ACHN (cell line): ENCODE measurements at regions not wholly inside any gene's neighbourhood (a gene's known extent, or its start where the extent isn't known, plus 50 kb on each side); places are given as distances from the start of the nearest gene placed in this dataset.

Source experiments
- DNase-seq: peaks from one replicate; pipeline ENCODE4 v3.0.0-alpha.2; 2015
- in situ Hi-C: cut with HindIII; loops from 2 replicates; pipeline ENCODE4 v1.10.0; 2017; ENCODE audit warnings: low sequenced_read_pairs, low pct_ligation_motif_present, low pct_unique_long_range_greater_than_20kb

GRCh38 chr2:67215214-67216055 is 181.7 kb upstream of the ETAA1 start:
- in situ Hi-C loops = no loop called here
- peak; percentile 54 for DNase-seq

GRCh38 chr2:67216103-67216502 is 181.0 kb upstream of the ETAA1 start:
- in situ Hi-C loops = no loop called here

GRCh38 chr2:67216881-67217280 is 180.3 kb upstream of the ETAA1 start:
- DNase-seq = no peak
- in situ Hi-C loops = no loop called here

More at GRCh38 chr2:67216103-67216502, 181.0 kb upstream of the ETAA1 start:
- no peak for DNase-seq

GRCh38 chr2:67217398-67217797 is 179.7 kb upstream of the ETAA1 start:
- in situ Hi-C loops = no loop called here

GRCh38 chr2:67218056-67218455 is 179.1 kb upstream of the ETAA1 start:
- DNase-seq = no peak
- in situ Hi-C loops = no loop called here

More at GRCh38 chr2:67217398-67217797, 179.7 kb upstream of the ETAA1 start:
- no peak for DNase-seq

GRCh38 chr2:67219651-67220050 is 177.5 kb upstream of the ETAA1 start:
- no peak for DNase-seq
- in situ Hi-C loops = no loop called here

GRCh38 chr2:67221266-67221665 is 175.9 kb upstream of the ETAA1 start:
- in situ Hi-C loops = no loop called here
- no peak for DNase-seq

GRCh38 chr2:67225287-67225973 is 171.7 kb upstream of the ETAA1 start:
- no peak for DNase-seq
- in situ Hi-C loops = no loop called here

GRCh38 chr2:67229706-67230105 is 167.4 kb upstream of the ETAA1 start:
- no peak for DNase-seq
- in situ Hi-C loops = no loop called here

- no peak for DNase-seq
Observed at GRCh38 chr2:67232936-67233335, 164.2 kb upstream of the ETAA1 start.

GRCh38 chr2:67234440-67234839 is 162.7 kb upstream of the ETAA1 start:
- DNase-seq = peak; percentile 33
- in situ Hi-C loops = no loop called here

More at GRCh38 chr2:67232936-67233335, 164.2 kb upstream of the ETAA1 start:
- in situ Hi-C loops = no loop called here

- in situ Hi-C loops = no loop called here
- DNase-seq = no peak
Observed at GRCh38 chr2:67237288-67237687, 159.8 kb upstream of the ETAA1 start.

GRCh38 chr2:67240507-67240906 is 156.6 kb upstream of the ETAA1 start:
- in situ Hi-C loops = no loop called here
- no peak for DNase-seq

GRCh38 chr2:67241453-67241852 is 155.7 kb upstream of the ETAA1 start:
- no peak for DNase-seq
- in situ Hi-C loops = no loop called here

- in situ Hi-C loops = no loop called here
- no peak for DNase-seq
Observed at GRCh38 chr2:67242456-67242855, 154.7 kb upstream of the ETAA1 start.

- no peak for DNase-seq
- in situ Hi-C loops = no loop called here
Observed at GRCh38 chr2:67243919-67244318, 153.2 kb upstream of the ETAA1 start.

GRCh38 chr2:67246791-67247190 is 150.3 kb upstream of the ETAA1 start:
- no peak for DNase-seq
- in situ Hi-C loops = no loop called here

- in situ Hi-C loops = no loop called here
- no peak for DNase-seq
Observed at GRCh38 chr2:67251741-67252140, 145.4 kb upstream of the ETAA1 start.

- DNase-seq = no peak
- in situ Hi-C loops = no loop called here
Observed at GRCh38 chr2:67255933-67256615, 141.1 kb upstream of the ETAA1 start.
